ENCODE measurements at regions not wholly inside any gene's neighbourhood (a gene's known extent, or its start where the extent isn't known, plus 50 kb on each side); places are given as distances from the start of the nearest gene placed in this dataset.

GRCh38 chr4:126572264-126572663, 1060.5 kb upstream of the INTU start:
- Histone ChIP-seq H3K4me2 (ENCODE audit: insufficient read depth, low read length) (no peak overlapping the region), H3K4me1 (ENCODE audit: control insufficient read depth, extremely low read depth, insufficient read depth, low read length) (no peaks in the 10 kb centered on the region), H3K9me1 (replicated peaks; ENCODE audit: control insufficient read depth, extremely low read depth, insufficient read depth, low read length) (no peaks in the 10 kb centered on the region), H3K36me3 (ENCODE audit: control insufficient read depth in 2 of 2, extremely low read depth in 1 of 2, insufficient read depth in 2 of 2, low read length in 2 of 2) (no peaks in the 10 kb centered on the region), H3K9me3 (replicated peaks; ENCODE audit: control insufficient read depth, insufficient read depth, low read length) (no peaks in the 10 kb centered on the region), H3K4me3 (replicated peaks in 1 of 3; ENCODE audit: insufficient read depth in 1 of 3, low read depth in 1 of 3, low read length in 3 of 3) (no peak overlapping the region), H3K27ac (ENCODE audit: insufficient read depth, low read depth, low read length) (no peak overlapping the region), H3K9ac (replicated peaks; ENCODE audit: extremely low read depth, insufficient read depth, low read length) (no peak overlapping the region), H3K79me2 (ENCODE audit: control insufficient read depth, insufficient read depth, low read length) (no peaks in the 10 kb centered on the region), H4K20me1 (replicated peaks; ENCODE audit: control insufficient read depth, extremely low read depth, insufficient read depth, low read length) (no peaks in the 10 kb centered on the region), H2AFZ (ENCODE audit: low read depth, low read length) (no peak overlapping the region), H3K27me3 (ENCODE audit: control insufficient read depth in 2 of 2, insufficient read depth in 2 of 2, low read length in 2 of 2) (no peaks in the 10 kb centered on the region)
- TF ChIP-seq POLR2AphosphoS5 (IDR thresholded peaks at IDR 0.05; ENCODE audit: insufficient read depth, low read depth, low read length) (no peak), MYC (IDR thresholded peaks at IDR 0.05; ENCODE audit: low read depth, low read length) (no peak)
- ChIA-PET CTCF (no interaction called here), POLR2A (no interaction called here)
- dilution Hi-C loops (cut with MboI; ENCODE audit: extremely low pct_ligation_motif_present, low sequenced_read_pairs) (no loop called here), intact Hi-C loops (cut with micrococcal nuclease) (no loop called here)
- FAIRE-seq: no peak
- no peak for DNase-seq (ENCODE audit: low read depth, low spot score)
- BruUV-seq (replicated peaks): no TSS peak

- dilution Hi-C loops (cut with MboI; ENCODE audit: extremely low pct_ligation_motif_present, low sequenced_read_pairs): no loop called here
- H3K79me2 ChIP-seq (ENCODE audit: control insufficient read depth, insufficient read depth, low read length): no peaks in the 10 kb centered on the region
These were observed 1050.0 kb upstream of the INTU start for GRCh38 chr4:126582737-126583136.

More at GRCh38 chr4:126582737-126583136, 1050.0 kb upstream of the INTU start:
- Histone ChIP-seq H3K4me3 (replicated peaks in 1 of 3; ENCODE audit: insufficient read depth in 1 of 3, low read depth in 1 of 3, low read length in 3 of 3) (no peak overlapping the region), H3K27ac (ENCODE audit: insufficient read depth, low read depth, low read length) (no peak overlapping the region), H3K9ac (replicated peaks; ENCODE audit: extremely low read depth, insufficient read depth, low read length) (no peak overlapping the region), H4K20me1 (replicated peaks; ENCODE audit: control insufficient read depth, extremely low read depth, insufficient read depth, low read length) (no peaks in the 10 kb centered on the region), H3K9me3 (replicated peaks; ENCODE audit: control insufficient read depth, insufficient read depth, low read length) (no peaks in the 10 kb centered on the region), H2AFZ (ENCODE audit: low read depth, low read length) (no peak overlapping the region), H3K4me2 (ENCODE audit: insufficient read depth, low read length) (no peak overlapping the region), H3K9me1 (replicated peaks; ENCODE audit: control insufficient read depth, extremely low read depth, insufficient read depth, low read length) (no peaks in the 10 kb centered on the region), H3K36me3 (ENCODE audit: control insufficient read depth in 2 of 2, extremely low read depth in 1 of 2, insufficient read depth in 2 of 2, low read length in 2 of 2) (no peaks in the 10 kb centered on the region), H3K4me1 (ENCODE audit: control insufficient read depth, extremely low read depth, insufficient read depth, low read length) (no peaks in the 10 kb centered on the region), H3K27me3 (ENCODE audit: control insufficient read depth in 2 of 2, insufficient read depth in 2 of 2, low read length in 2 of 2) (no peaks in the 10 kb centered on the region)
- no peak for TF ChIP-seq POLR2AphosphoS5 (IDR thresholded peaks at IDR 0.05; ENCODE audit: insufficient read depth, low read depth, low read length)
- no peak for TF ChIP-seq JUN (IDR thresholded peaks at IDR 0.05; ENCODE audit: borderline replicate concordance, insufficient read depth, insufficient read length, low read depth)
- FAIRE-seq (no peak), DNase-seq (ENCODE audit: low read depth, low spot score) (no peak)
- ChIA-PET POLR2A (no interaction called here), CTCF (interaction anchor here (0.8 to 2.5 kb wide), 15 partner anchors 9 to 1270 kb away, joined by 3 to 32 read pairs (median 6); partner anchors contain the start of gene FAT4)
- no TSS peak for BruUV-seq (replicated peaks)
- intact Hi-C loops (cut with micrococcal nuclease): no loop called here
